Suppressor macrophage (primary cell): ENCODE measurements at regions not wholly inside any gene's neighbourhood (a gene's known extent, or its start where the extent isn't known, plus 50 kb on each side); places are given as distances from the start of the nearest gene placed in this dataset.

ENCODE experiments used
- DNase-seq, 4 experiments: peaks; one replicate each; pipeline ENCODE4 v3.0.0-alpha.2; 2020 to 2022

- DNase-seq = no peak
These were observed 141.1 kb upstream of the ETAA1 start for GRCh38 chr2:67255933-67256615.

GRCh38 chr2:67256892-67257291, 140.2 kb upstream of the ETAA1 start:
- DNase-seq = no peak

GRCh38 chr2:67258122-67258521, 139.0 kb upstream of the ETAA1 start:
- no peak for DNase-seq

GRCh38 chr2:67258831-67259230, 138.3 kb upstream of the ETAA1 start:
- no peak for DNase-seq

- DNase-seq = no peak
These were observed 137.4 kb upstream of the ETAA1 start for GRCh38 chr2:67259556-67260342.

- no peak for DNase-seq
These were observed 136.5 kb upstream of the ETAA1 start for GRCh38 chr2:67260343-67261277.

GRCh38 chr2:67267241-67267640, 129.9 kb upstream of the ETAA1 start:
- no peak for DNase-seq

- DNase-seq = no peak
These were observed 128.3 kb upstream of the ETAA1 start for GRCh38 chr2:67268797-67269196.

- DNase-seq = no peak
These were observed 124.9 kb upstream of the ETAA1 start for GRCh38 chr2:67272195-67272594.

- DNase-seq = no peak
These were observed 119.7 kb upstream of the ETAA1 start for GRCh38 chr2:67277450-67277849.

- no peak for DNase-seq
These were observed 116.0 kb upstream of the ETAA1 start for GRCh38 chr2:67281101-67281500.

GRCh38 chr2:67283641-67284040, 113.5 kb upstream of the ETAA1 start:
- DNase-seq = no peak

GRCh38 chr2:67286981-67287759, 110.0 kb upstream of the ETAA1 start:
- no peak for DNase-seq

GRCh38 chr2:67289271-67289670, 107.9 kb upstream of the ETAA1 start:
- no peak for DNase-seq

- DNase-seq = no peak
These were observed 107.2 kb upstream of the ETAA1 start for GRCh38 chr2:67289921-67290371.

GRCh38 chr2:67290451-67291290, 106.5 kb upstream of the ETAA1 start:
- no peak for DNase-seq

- no peak for DNase-seq
These were observed 102.9 kb upstream of the ETAA1 start for GRCh38 chr2:67294218-67294617.

GRCh38 chr2:67295406-67295805, 101.7 kb upstream of the ETAA1 start:
- DNase-seq = no peak

GRCh38 chr2:67295851-67296250, 101.3 kb upstream of the ETAA1 start:
- DNase-seq = no peak

- no peak for DNase-seq
These were observed 92.7 kb upstream of the ETAA1 start for GRCh38 chr2:67304300-67304890.

GRCh38 chr2:67309281-67309680, 87.9 kb upstream of the ETAA1 start:
- DNase-seq = no peak
